ENCODE measurements at regions not wholly inside any gene's neighbourhood (a gene's known extent, or its start where the extent isn't known, plus 50 kb on each side); places are given as distances from the start of the nearest gene placed in this dataset.

DNA sequence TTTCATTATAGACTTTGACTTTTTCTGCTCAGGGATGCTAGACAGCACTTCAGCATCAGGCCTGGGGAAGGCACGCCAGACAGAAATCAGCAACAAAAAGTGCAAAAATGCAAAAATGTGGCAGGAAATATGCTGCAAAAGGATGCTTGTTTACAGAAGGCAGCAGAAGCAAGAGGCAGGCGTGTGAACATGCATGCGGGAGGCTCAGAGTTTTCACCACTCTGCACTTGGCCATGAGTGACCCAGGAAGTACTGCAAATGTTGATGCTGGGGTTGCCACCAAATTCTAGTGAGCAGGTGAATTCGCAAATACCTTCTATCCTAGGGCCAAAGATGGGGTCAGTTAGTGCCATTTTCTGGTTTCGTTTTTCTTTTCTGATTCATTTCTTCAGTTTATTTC, 55.5 kb upstream of the ALKAL2 start:
- DNase-seq (no peak), ATAC-seq (replicated peaks) (no peak)
- H3K36me3 Mint-ChIP-seq: peaks cover 3 to 4% of the 10 kb centered on the region in 2 donors
- H3K4me1 Mint-ChIP-seq: peaks cover 11 to 12% of the 10 kb centered on the region in 2 donors
- H3K27me3 Mint-ChIP-seq: no peaks in the 10 kb centered on the region
- H3K4me3 Mint-ChIP-seq: no peak overlapping the region
- H3K27ac Mint-ChIP-seq: no peak overlapping the region
- peaks cover 4 to 7% of the 10 kb centered on the region in 2 donors for H3K9me3 Mint-ChIP-seq

DNA sequence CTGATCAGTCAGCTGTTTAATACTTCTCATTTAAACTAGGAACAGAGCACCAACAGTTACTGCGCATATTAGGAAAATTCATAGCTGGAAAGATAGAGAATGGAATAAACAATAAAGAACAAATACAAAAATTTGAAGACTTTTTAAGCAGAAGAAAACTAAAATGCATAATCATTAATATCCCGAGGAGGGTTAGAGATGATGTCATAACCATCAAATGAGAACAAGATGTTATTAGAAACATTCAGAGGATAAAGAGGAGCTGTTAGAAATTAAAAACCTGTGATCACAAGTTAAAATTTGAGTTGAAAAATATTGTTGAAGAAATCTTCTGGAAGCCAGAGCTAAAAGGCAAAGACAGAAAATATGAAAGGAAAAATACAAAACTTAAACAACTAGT, 54.0 kb upstream of the ALKAL2 start:
- H3K27me3 Mint-ChIP-seq: peaks cover 7 to 8% of the 10 kb centered on the region in 2 donors
- H3K27ac Mint-ChIP-seq: no peak overlapping the region
- no peak overlapping the region for H3K4me3 Mint-ChIP-seq
- peaks cover 12 to 14% of the 10 kb centered on the region in 2 donors for H3K36me3 Mint-ChIP-seq
- peaks cover 11 to 12% of the 10 kb centered on the region in 2 donors for H3K4me1 Mint-ChIP-seq
- ATAC-seq (replicated peaks): no peak
- peaks cover 16 to 19% of the 10 kb centered on the region in 2 donors for H3K9me3 Mint-ChIP-seq
- DNase-seq: no peak

DNA sequence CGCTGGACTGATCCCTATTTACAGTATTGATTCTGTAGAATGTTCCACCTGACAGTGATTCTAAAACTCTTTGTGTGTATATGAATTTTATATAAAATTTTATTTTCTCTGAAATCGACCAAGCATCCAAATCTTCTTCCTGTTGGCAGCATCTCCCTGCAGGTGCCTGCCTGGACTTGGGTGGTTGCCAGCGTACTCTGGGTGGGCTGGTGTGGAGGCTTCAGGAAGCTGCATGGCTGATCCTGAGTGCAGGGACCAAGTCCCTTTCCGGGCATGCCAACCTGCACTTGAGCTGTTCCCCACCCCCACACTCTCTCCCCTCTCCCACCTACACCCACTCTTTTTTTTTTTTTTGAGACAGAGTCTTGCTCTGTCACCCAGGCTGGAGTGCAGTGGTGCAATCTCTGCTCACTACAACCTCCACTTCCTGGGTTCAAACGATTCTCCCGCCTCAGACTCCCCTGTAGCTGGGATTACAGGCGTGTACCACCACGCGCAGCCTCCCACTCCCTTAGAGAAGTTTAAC, 53.2 kb upstream of the ALKAL2 start:
- peaks cover 14 to 17% of the 10 kb centered on the region in 2 donors for H3K36me3 Mint-ChIP-seq
- peaks cover 18 to 21% of the 10 kb centered on the region in 2 donors for H3K9me3 Mint-ChIP-seq
- H3K4me3 Mint-ChIP-seq: no peak overlapping the region
- DNase-seq (no peak), ATAC-seq (replicated peaks) (no peak)
- H3K27ac Mint-ChIP-seq: no peak overlapping the region
- H3K27me3 Mint-ChIP-seq: peaks cover 7 to 8% of the 10 kb centered on the region in 2 donors
- H3K4me1 Mint-ChIP-seq: peaks cover 11 to 12% of the 10 kb centered on the region in 2 donors
